ENCODE measurements at regions not wholly inside any gene's neighbourhood (a gene's known extent, or its start where the extent isn't known, plus 50 kb on each side); places are given as distances from the start of the nearest gene placed in this dataset.

- no peak for DNase-seq (ENCODE audit: low read depth in 1 of 2, low spot score in 1 of 2)
Observed at GRCh38 chr6:163651426-163651825, 236.9 kb downstream of the QKI start.

GRCh38 chr6:163648868-163649267, 234.3 kb downstream of the QKI start:
- no peak for DNase-seq (ENCODE audit: low read depth in 1 of 2, low spot score in 1 of 2)

- DNase-seq (ENCODE audit: low read depth in 1 of 2, low spot score in 1 of 2), result no peak
Observed at GRCh38 chr6:163647624-163648023, 233.1 kb downstream of the QKI start.

GRCh38 chr6:163646866-163647265, 232.3 kb downstream of the QKI start:
- no peak for DNase-seq (ENCODE audit: low read depth in 1 of 2, low spot score in 1 of 2)

GRCh38 chr6:163646133-163646532, 231.6 kb downstream of the QKI start:
- DNase-seq (ENCODE audit: low read depth in 1 of 2, low spot score in 1 of 2), result no peak

GRCh38 chr6:163645560-163645959, 231.0 kb downstream of the QKI start:
- no peak for DNase-seq (ENCODE audit: low read depth in 1 of 2, low spot score in 1 of 2)

- DNase-seq (ENCODE audit: low read depth in 1 of 2, low spot score in 1 of 2), result no peak
Observed at GRCh38 chr6:163643866-163644265, 229.3 kb downstream of the QKI start.

- DNase-seq (ENCODE audit: low read depth in 1 of 2, low spot score in 1 of 2), result no peak
Observed at GRCh38 chr6:163641706-163642105, 227.2 kb downstream of the QKI start.

GRCh38 chr6:163640641-163641040, 226.1 kb downstream of the QKI start:
- DNase-seq (ENCODE audit: low read depth in 1 of 2, low spot score in 1 of 2), result no peak

GRCh38 chr6:163637524-163637923, 223.0 kb downstream of the QKI start:
- DNase-seq (ENCODE audit: low read depth in 1 of 2, low spot score in 1 of 2), result no peak

GRCh38 chr6:163635731-163636364, 221.3 kb downstream of the QKI start:
- DNase-seq (ENCODE audit: low read depth in 1 of 2, low spot score in 1 of 2), result no peak

GRCh38 chr6:163635315-163635714, 220.8 kb downstream of the QKI start:
- DNase-seq (ENCODE audit: low read depth in 1 of 2, low spot score in 1 of 2), result no peak

GRCh38 chr6:163634211-163635171, 220.0 kb downstream of the QKI start:
- no peak for DNase-seq (ENCODE audit: low read depth in 1 of 2, low spot score in 1 of 2)

GRCh38 chr6:163630991-163631390, 216.5 kb downstream of the QKI start:
- DNase-seq (ENCODE audit: low read depth in 1 of 2, low spot score in 1 of 2), result no peak

GRCh38 chr6:163630572-163630971, 216.1 kb downstream of the QKI start:
- DNase-seq (ENCODE audit: low read depth in 1 of 2, low spot score in 1 of 2), result no peak

GRCh38 chr6:163630096-163630495, 215.6 kb downstream of the QKI start:
- DNase-seq (ENCODE audit: low read depth in 1 of 2, low spot score in 1 of 2), result no peak
